Upper lobe of left lung (tissue), 6 donors: ENCODE measurements at regions not wholly inside any gene's neighbourhood (a gene's known extent, or its start where the extent isn't known, plus 50 kb on each side); places are given as distances from the start of the nearest gene placed in this dataset.

ENCODE experiments used
- ATAC-seq, 2 donors: fragments of 200-7000 bp; cut with Tn5 transposase; one replicate each; pipeline ENCODE4 v1.9.1; 2022; ENCODE audit warnings: mild to moderate bottlenecking in 2 of 2, moderate library complexity in 2 of 2; ENCODE audit not compliant: low FRiP score in 2 of 2
- DNase-seq, 2 donors: peaks; one replicate each; pipeline ENCODE4 v3.0.0-alpha.2; 2019 to 2020
- H3K27ac ChIP-seq, 4 donors: fragments of 200-600 bp; sonication (generic); one replicate each; pipeline ENCODE4 v1.5.1; 2016 to 2019
- H3K27me3 ChIP-seq, 4 donors: fragments of 200-600 bp; sonication (generic); one replicate each; pipeline ENCODE4 v1.5.1; 2017 to 2019
- H3K36me3 ChIP-seq, 4 donors: fragments of 200-600 bp; sonication (generic); one replicate each; pipeline ENCODE4 v1.5.1; 2016 to 2019
- H3K4me1 ChIP-seq, 4 donors: fragments of 200-600 bp; sonication (generic); one replicate each; pipeline ENCODE4 v1.5.1; 2018 to 2019
- H3K4me3 ChIP-seq, 4 donors: fragments of 200-600 bp; sonication (generic); one replicate each; pipeline ENCODE4 v1.5.1; 2017 to 2019; ENCODE audit warnings: mild to moderate bottlenecking in 2 of 4, moderate library complexity in 1 of 4
- H3K9me3 ChIP-seq, 4 donors: fragments of 200-600 bp; sonication (generic); one replicate each; pipeline ENCODE4 v1.5.1; 2018 to 2019
- EP300 ChIP-seq, 4 donors: sonication (generic); formaldehyde crosslinking; IDR thresholded peaks; one replicate each; pipeline ENCODE4 v1.5.1; 2017; ENCODE audit warnings: antibody characterized with exemption in 4 of 4, control low read depth in 2 of 4
- POLR2A ChIP-seq, 4 donors: fragments of 450-650 bp; IDR thresholded peaks; one replicate each; pipeline ENCODE4 v1.5.1; 2016 to 2017; ENCODE audit warnings: antibody characterized with exemption in 4 of 4, mild to moderate bottlenecking in 2 of 4
- POLR2AphosphoS5 ChIP-seq, 2 donors: sonication (generic); formaldehyde crosslinking; IDR thresholded peaks; one replicate each; pipeline ENCODE4 v1.5.1; 2017; ENCODE audit warnings: antibody characterized with exemption in 2 of 2
- WGBS, 2 donors: methylation state at CpG; one replicate each; pipeline ENCODE4 v1.1.5; 2017 to 2018; 5-methylcytosine and 5-hydroxymethylcytosine counted together
- TF ChIP-seq, protein P1 (sequence below), 6 experiments: fragments of 450-650 bp in 4 of 6; fragments of 200-600 bp in 2 of 6; sonication (generic) in 2 of 6; IDR thresholded peaks; one replicate each; pipeline ENCODE4 v1.5.1; 2016 to 2019; ENCODE audit warnings: antibody characterized with exemption in 6 of 6
- donor health status: DM: no; HTN: no; CAD: no; lungs with moderate emphysema.
- donor health status: DM: no; HTN: yes; CAD: no; lungs with severe emphysema.

DNA sequence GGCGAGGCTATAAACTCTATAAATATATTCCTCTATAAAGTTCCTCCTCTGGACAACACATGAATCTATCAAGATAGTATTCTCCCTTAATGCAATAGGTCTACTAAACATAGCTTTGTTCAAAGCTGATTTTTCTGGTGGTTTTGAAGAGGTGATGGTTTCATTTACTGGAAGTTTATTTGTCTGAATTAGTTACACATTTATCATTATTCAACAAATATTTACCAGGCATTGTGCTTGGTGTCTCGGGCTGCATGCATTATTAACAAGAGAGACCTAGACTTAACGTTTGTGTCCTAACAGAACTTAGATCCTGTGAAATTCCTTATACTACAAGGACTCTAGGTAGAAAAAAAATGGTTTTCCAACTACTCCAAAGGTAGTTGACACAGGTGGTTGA, 511.4 kb upstream of the B3GALT2 start:
- no peak for ATAC-seq
- Histone ChIP-seq H3K4me3 (no peak overlapping the region), H3K9me3 (no peaks in the 10 kb centered on the region), H3K4me1 (no peaks in the 10 kb centered on the region), H3K27me3 (no peaks in the 10 kb centered on the region), H3K36me3 (no peaks in the 10 kb centered on the region), H3K27ac (no peak overlapping the region)
- 75 to 76% methylated on average over 3 of the region's 3 CpGs for WGBS, 2 donors
- no peak for DNase-seq
- TF ChIP-seq POLR2A (IDR thresholded peaks at IDR 0.05) = no peak
- TF ChIP-seq EP300 (IDR thresholded peaks at IDR 0.05) = no peak
- no peak for TF ChIP-seq POLR2AphosphoS5 (IDR thresholded peaks at IDR 0.05)
- TF ChIP-seq, protein P1, sequence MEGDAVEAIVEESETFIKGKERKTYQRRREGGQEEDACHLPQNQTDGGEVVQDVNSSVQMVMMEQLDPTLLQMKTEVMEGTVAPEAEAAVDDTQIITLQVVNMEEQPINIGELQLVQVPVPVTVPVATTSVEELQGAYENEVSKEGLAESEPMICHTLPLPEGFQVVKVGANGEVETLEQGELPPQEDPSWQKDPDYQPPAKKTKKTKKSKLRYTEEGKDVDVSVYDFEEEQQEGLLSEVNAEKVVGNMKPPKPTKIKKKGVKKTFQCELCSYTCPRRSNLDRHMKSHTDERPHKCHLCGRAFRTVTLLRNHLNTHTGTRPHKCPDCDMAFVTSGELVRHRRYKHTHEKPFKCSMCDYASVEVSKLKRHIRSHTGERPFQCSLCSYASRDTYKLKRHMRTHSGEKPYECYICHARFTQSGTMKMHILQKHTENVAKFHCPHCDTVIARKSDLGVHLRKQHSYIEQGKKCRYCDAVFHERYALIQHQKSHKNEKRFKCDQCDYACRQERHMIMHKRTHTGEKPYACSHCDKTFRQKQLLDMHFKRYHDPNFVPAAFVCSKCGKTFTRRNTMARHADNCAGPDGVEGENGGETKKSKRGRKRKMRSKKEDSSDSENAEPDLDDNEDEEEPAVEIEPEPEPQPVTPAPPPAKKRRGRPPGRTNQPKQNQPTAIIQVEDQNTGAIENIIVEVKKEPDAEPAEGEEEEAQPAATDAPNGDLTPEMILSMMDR (IDR thresholded peaks at IDR 0.05) = no peak

DNA sequence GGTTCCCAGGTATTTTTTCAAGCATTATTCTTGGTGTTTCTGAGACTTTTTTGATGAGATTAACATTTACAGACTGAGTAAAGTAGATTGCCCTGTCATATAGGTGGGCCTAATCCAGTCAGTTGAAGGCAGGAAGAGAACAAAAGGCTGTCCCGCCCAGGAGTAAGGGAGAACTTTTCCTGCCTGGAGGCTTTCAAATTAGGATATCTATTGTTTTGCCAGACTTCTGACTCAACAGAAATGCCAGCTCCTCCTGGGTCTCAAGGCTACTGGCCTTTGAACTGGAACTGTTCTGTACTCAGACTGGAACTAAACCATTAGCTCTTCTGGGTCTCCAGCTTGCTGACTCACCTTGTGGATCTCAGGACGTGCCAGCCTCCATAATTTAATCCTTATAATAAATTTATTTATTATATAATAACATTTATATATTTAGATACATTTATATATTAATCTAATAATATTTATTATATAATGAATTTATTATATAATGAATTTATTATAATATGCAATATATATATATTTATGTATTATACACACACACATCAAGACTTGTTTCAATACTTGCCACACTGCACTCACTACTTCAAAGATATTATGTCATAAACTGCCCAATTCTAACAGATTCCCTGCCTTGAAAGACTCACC, 510.8 kb upstream of the B3GALT2 start:
- H3K4me1 ChIP-seq = no peaks in the 10 kb centered on the region
- no peaks in the 10 kb centered on the region for H3K36me3 ChIP-seq
- ATAC-seq = no peak
- no peaks in the 10 kb centered on the region for H3K9me3 ChIP-seq
- H3K27ac ChIP-seq = no peak overlapping the region
- no peaks in the 10 kb centered on the region for H3K27me3 ChIP-seq
- no peak overlapping the region for H3K4me3 ChIP-seq
- DNase-seq = no peak
- WGBS, 2 donors = 78 to 87% methylated on average over 2 of the region's 2 CpGs
- TF ChIP-seq, protein P1 (IDR thresholded peaks at IDR 0.05) = no peak
- no peak for TF ChIP-seq POLR2AphosphoS5 (IDR thresholded peaks at IDR 0.05)
- TF ChIP-seq EP300 (IDR thresholded peaks at IDR 0.05) = no peak
- TF ChIP-seq POLR2A (IDR thresholded peaks at IDR 0.05) = no peak

DNA sequence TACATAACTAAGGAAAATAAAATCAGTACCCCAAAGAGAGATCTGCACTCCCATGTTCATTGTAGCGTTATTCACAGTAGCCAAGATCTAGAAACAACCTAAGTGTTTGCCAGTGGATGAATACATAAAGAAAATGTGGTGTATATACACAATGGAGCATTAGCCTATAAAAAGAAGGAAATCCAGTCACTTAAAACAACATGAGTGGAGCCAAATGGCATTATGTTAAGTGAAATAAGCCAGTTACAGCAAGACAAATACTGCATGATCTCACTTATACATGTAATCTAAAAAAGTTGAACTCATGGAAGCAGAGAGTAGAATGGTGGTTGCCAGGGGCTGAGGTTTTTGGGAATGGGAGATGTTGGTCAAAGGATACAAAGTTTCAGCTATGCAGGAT, 508.3 kb upstream of the B3GALT2 start:
- H3K4me3 ChIP-seq = no peak overlapping the region
- H3K9me3 ChIP-seq = no peaks in the 10 kb centered on the region
- DNase-seq = no peak
- 87 to 89% methylated on average over 1 of the region's 1 CpG for WGBS, 2 donors
- no peaks in the 10 kb centered on the region for H3K4me1 ChIP-seq
- ATAC-seq = no peak
- no peak overlapping the region for H3K27ac ChIP-seq
- no peaks in the 10 kb centered on the region for H3K27me3 ChIP-seq
- H3K36me3 ChIP-seq = no peaks in the 10 kb centered on the region
- TF ChIP-seq POLR2A (IDR thresholded peaks at IDR 0.05) = no peak
- TF ChIP-seq EP300 (IDR thresholded peaks at IDR 0.05) = no peak
- no peak for TF ChIP-seq POLR2AphosphoS5 (IDR thresholded peaks at IDR 0.05)
- TF ChIP-seq, protein P1 (IDR thresholded peaks at IDR 0.05) = no peak

DNA sequence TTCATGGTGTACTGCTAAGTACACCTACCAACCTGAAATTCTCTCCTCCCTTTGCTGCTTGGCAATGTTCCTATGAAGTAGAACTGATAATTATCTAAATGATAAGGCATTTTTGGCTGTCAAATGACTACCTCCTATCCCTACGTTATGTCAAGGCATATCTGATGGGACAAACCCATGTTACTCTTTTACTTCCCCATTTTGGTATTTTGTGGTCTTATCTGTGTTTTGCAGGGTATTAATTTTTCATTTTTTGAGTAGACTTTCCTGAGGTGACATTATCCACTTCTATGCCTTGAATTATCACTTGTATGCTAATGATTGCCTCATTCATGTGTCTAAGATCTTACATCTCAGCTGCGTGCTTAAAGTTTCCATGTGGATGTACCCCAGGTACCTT, 499.6 kb upstream of the B3GALT2 start:
- Histone ChIP-seq H3K27me3 (no peaks in the 10 kb centered on the region), H3K9me3 (no peaks in the 10 kb centered on the region), H3K27ac (no peak overlapping the region), H3K4me3 (no peak overlapping the region), H3K4me1 (no peaks in the 10 kb centered on the region), H3K36me3 (no peaks in the 10 kb centered on the region)
- TF ChIP-seq EP300 (IDR thresholded peaks at IDR 0.05) = no peak
- no peak for TF ChIP-seq POLR2AphosphoS5 (IDR thresholded peaks at IDR 0.05)
- TF ChIP-seq, protein P1 (IDR thresholded peaks at IDR 0.05) = no peak
- no peak for TF ChIP-seq POLR2A (IDR thresholded peaks at IDR 0.05)
- DNase-seq (no peak), ATAC-seq (no peak)
- 49 to 60% methylated on average over 2 of the region's 2 CpGs for WGBS, 2 donors

DNA sequence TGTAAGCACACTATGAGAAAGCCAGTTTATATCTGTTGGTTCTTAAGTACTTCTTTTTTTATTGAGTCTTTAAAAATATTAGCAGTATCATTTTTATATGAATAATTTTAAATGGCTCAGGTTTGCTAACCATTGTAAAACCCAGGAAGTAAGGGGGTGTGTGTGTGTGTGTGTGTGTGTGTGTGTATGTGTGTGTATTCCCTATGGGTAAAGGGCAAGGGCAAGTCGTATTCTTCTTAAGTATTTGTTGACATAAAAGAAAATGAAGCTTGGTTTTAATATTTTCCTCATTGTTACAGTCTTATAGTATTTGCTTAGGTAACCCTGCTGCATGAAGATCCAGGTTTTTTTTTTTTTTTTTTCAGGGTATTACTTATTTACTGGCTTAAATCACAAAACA, 495.0 kb upstream of the B3GALT2 start:
- Histone ChIP-seq H3K4me3 (no peak overlapping the region), H3K9me3 (no peaks in the 10 kb centered on the region), H3K27ac (no peak overlapping the region), H3K27me3 (no peaks in the 10 kb centered on the region), H3K4me1 (no peaks in the 10 kb centered on the region), H3K36me3 (no peaks in the 10 kb centered on the region)
- DNase-seq = no peak
- no peak for TF ChIP-seq EP300 (IDR thresholded peaks at IDR 0.05)
- no peak for TF ChIP-seq POLR2A (IDR thresholded peaks at IDR 0.05)
- no peak for TF ChIP-seq POLR2AphosphoS5 (IDR thresholded peaks at IDR 0.05)
- TF ChIP-seq, protein P1 (IDR thresholded peaks at IDR 0.05) = no peak
- ATAC-seq = no peak
- WGBS, 2 donors = 52 to 61% methylated on average over 1 of the region's 1 CpG
